Colonic mucosa (tissue), 4 donors: ENCODE measurements at regions not wholly inside any gene's neighbourhood (a gene's known extent, or its start where the extent isn't known, plus 50 kb on each side); places are given as distances from the start of the nearest gene placed in this dataset.
A peak's percentile ranks its signal among the peaks of the same experiment; 100 is the strongest.

Experiments
- DNase-seq: peaks from one replicate; pipeline ENCODE4 v3.0.0-alpha.2; 2020
- H3K27ac ChIP-seq: fragments of 200-600 bp; one replicate; pipeline ENCODE4 v1.8.0; 2021
- H3K27me3 ChIP-seq: fragments of 200-600 bp; one replicate; pipeline ENCODE4 v1.8.0; 2021
- H3K36me3 ChIP-seq: fragments of 200-600 bp; one replicate; pipeline ENCODE4 v1.8.0; 2021
- H3K4me1 ChIP-seq: fragments of 200-600 bp; one replicate; pipeline ENCODE4 v1.8.0; 2021; ENCODE audit warnings: mild to moderate bottlenecking
- H3K4me3 ChIP-seq: fragments of 200-600 bp; one replicate; pipeline ENCODE4 v1.8.0; 2021
- H3K9ac ChIP-seq, 2 donors: one replicate each; pipeline ENCODE4 v1.7.0; 2013; ENCODE audit warnings: control low read depth in 2 of 2, low read depth in 2 of 2, low read length in 2 of 2
- H3K9me3 ChIP-seq: fragments of 200-600 bp; one replicate; pipeline ENCODE4 v1.8.0; 2021
- CTCF ChIP-seq: fragments of 200-600 bp; IDR thresholded peaks from one replicate; pipeline ENCODE4 v1.8.0; 2022; ENCODE audit warnings: antibody characterized with exemption, mild to moderate bottlenecking
- intact Hi-C: fragments of 100-400 bp; cut with DNase I; formaldehyde crosslinking; loops from one replicate; pipeline ENCODE4 v1.14.1; 2022
- donor health status: healthy.
- donor health status: DM: no; HTN: no; CAD: no.
- donor health status: DM: no; HTN: no; CAD: no.

GRCh38 chr3:70856414-70857162 is 544.1 kb upstream of the MDFIC2 start:
- Histone ChIP-seq H3K27me3 (no peaks in the 10 kb centered on the region), H3K4me3 (no peak overlapping the region), H3K36me3 (no peaks in the 10 kb centered on the region), H3K4me1 (no peaks in the 10 kb centered on the region), H3K9me3 (no peaks in the 10 kb centered on the region), H3K9ac (no peak overlapping the region), H3K27ac (no peak overlapping the region)
- intact Hi-C loops, result no loop called here
- no peak for TF ChIP-seq CTCF
- DNase-seq, result no peak

- intact Hi-C loops, result no loop called here
- no peak for TF ChIP-seq CTCF
- no peak for DNase-seq
- no peaks in the 10 kb centered on the region for H3K4me1 ChIP-seq
- H3K4me3 ChIP-seq, result no peak overlapping the region
- H3K36me3 ChIP-seq, result no peaks in the 10 kb centered on the region
- H3K9ac ChIP-seq, result no peak overlapping the region
- H3K27me3 ChIP-seq, result no peaks in the 10 kb centered on the region
- H3K27ac ChIP-seq, result no peak overlapping the region
- no peaks in the 10 kb centered on the region for H3K9me3 ChIP-seq
These were observed 542.7 kb upstream of the MDFIC2 start for GRCh38 chr3:70855149-70855548.

- no peak for TF ChIP-seq CTCF
- Histone ChIP-seq H3K4me1 (no peaks in the 10 kb centered on the region), H3K36me3 (no peaks in the 10 kb centered on the region), H3K9me3 (no peaks in the 10 kb centered on the region), H3K27me3 (no peaks in the 10 kb centered on the region), H3K27ac (no peak overlapping the region), H3K9ac (no peak overlapping the region), H3K4me3 (no peak overlapping the region)
- intact Hi-C loops, result no loop called here
- no peak for DNase-seq
These were observed 541.7 kb upstream of the MDFIC2 start for GRCh38 chr3:70854108-70854507.

GRCh38 chr3:70853161-70853944 is 540.9 kb upstream of the MDFIC2 start:
- Histone ChIP-seq H3K36me3 (no peaks in the 10 kb centered on the region), H3K4me1 (no peaks in the 10 kb centered on the region), H3K4me3 (no peak overlapping the region), H3K9ac (no peak overlapping the region), H3K9me3 (no peaks in the 10 kb centered on the region), H3K27ac (no peak overlapping the region), H3K27me3 (no peaks in the 10 kb centered on the region)
- no peak for TF ChIP-seq CTCF
- intact Hi-C loops, result no loop called here
- DNase-seq, result no peak

- Histone ChIP-seq H3K4me1 (no peaks in the 10 kb centered on the region), H3K9me3 (no peaks in the 10 kb centered on the region), H3K36me3 (no peaks in the 10 kb centered on the region), H3K9ac (no peak overlapping the region), H3K27ac (no peak overlapping the region), H3K4me3 (no peak overlapping the region), H3K27me3 (no peaks in the 10 kb centered on the region)
- no peak for TF ChIP-seq CTCF
- intact Hi-C loops, result no loop called here
- peak; percentile 25 for DNase-seq
These were observed 537.7 kb upstream of the MDFIC2 start for GRCh38 chr3:70849911-70850699.
